OCI-LY1 (cell line): ENCODE measurements at regions not wholly inside any gene's neighbourhood (a gene's known extent, or its start where the extent isn't known, plus 50 kb on each side); places are given as distances from the start of the nearest gene placed in this dataset.

Source experiments
- H2AFZ ChIP-seq: fragments of 200-600 bp; sonication (generic), shearing (Covaris generic); 2 replicates; pipeline ENCODE4 v1.6.0; 2014; ENCODE audit warnings: antibody characterized with exemption, mild to moderate bottlenecking, low read length
- H3F3A ChIP-seq: fragments of 200-600 bp; sonication (generic), shearing (Covaris generic); 2 replicates; pipeline ENCODE4 v1.6.0; 2014; ENCODE audit warnings: mild to moderate bottlenecking, antibody characterized with exemption, low read length, moderate library complexity; ENCODE audit not compliant: insufficient read depth
- H3K27ac ChIP-seq: fragments of 200-600 bp; sonication (generic); 2 replicates; pipeline ENCODE4 v1.5.1; 2014; ENCODE audit warnings: low read length, mixed run types, mild to moderate bottlenecking, low read depth; ENCODE audit not compliant: poor library complexity, severe bottlenecking
- H3K27me3 ChIP-seq: fragments of 200-600 bp; sonication (generic); 2 replicates; pipeline ENCODE4 v1.6.0; 2014; ENCODE audit warnings: antibody characterized with exemption, mild to moderate bottlenecking, low read length, moderate library complexity; ENCODE audit not compliant: insufficient read depth
- H3K36me3 ChIP-seq: fragments of 200-600 bp; sonication (generic); 2 replicates; pipeline ENCODE4 v1.6.1; 2014; ENCODE audit warnings: mild to moderate bottlenecking, antibody characterized with exemption, low read length, moderate library complexity, mixed read lengths; ENCODE audit not compliant: insufficient read depth
- H3K4me1 ChIP-seq: fragments of 200-600 bp; sonication (generic); 2 replicates; pipeline ENCODE4 v1.5.1; 2014; ENCODE audit warnings: mild to moderate bottlenecking, low read length, moderate library complexity; ENCODE audit not compliant: insufficient read depth, severe bottlenecking
- H3K4me2 ChIP-seq: fragments of 200-600 bp; sonication (generic), shearing (Covaris generic); 2 replicates; pipeline ENCODE4 v1.6.1; 2014; ENCODE audit warnings: low read length
- H3K4me3 ChIP-seq: fragments of 200-600 bp; sonication (generic); 2 replicates; pipeline ENCODE4 v1.5.1; 2014; ENCODE audit warnings: low read length, low read depth, mild to moderate bottlenecking, mixed read lengths; ENCODE audit not compliant: poor library complexity, severe bottlenecking
- H3K79me2 ChIP-seq: fragments of 200-600 bp; shearing (Covaris generic); 2 replicates; pipeline ENCODE4 v1.6.1; 2016; ENCODE audit warnings: mixed run types, low read length, mixed read lengths; ENCODE audit not compliant: insufficient read depth
- H3K9ac ChIP-seq: fragments of 200-600 bp; sonication (generic), shearing (Covaris generic); 2 replicates; pipeline ENCODE4 v1.6.1; 2014; ENCODE audit warnings: mild to moderate bottlenecking, low read length, mixed read lengths
- H3K9me2 ChIP-seq: fragments of 200-600 bp; sonication (generic), shearing (Covaris generic); 2 replicates; pipeline ENCODE4 v1.6.1; 2014; ENCODE audit warnings: low read depth, mild to moderate bottlenecking, low read length, mixed read lengths
- H3K9me3 ChIP-seq: fragments of 200-600 bp; shearing (Covaris generic); 2 replicates; pipeline ENCODE4 v1.6.1; 2014; ENCODE audit warnings: low read length, mixed read lengths
- H4K20me1 ChIP-seq: fragments of 200-600 bp; sonication (generic), shearing (Covaris generic); 2 replicates; pipeline ENCODE4 v1.6.0; 2016; ENCODE audit warnings: mild to moderate bottlenecking, low read length; ENCODE audit not compliant: insufficient read depth
- EZH2 ChIP-seq: fragments of 200-600 bp; sonication (generic), shearing (Covaris generic); IDR thresholded peaks from 2 replicates; pipeline ENCODE4 v1.8.0; 2017; ENCODE audit warnings: borderline replicate concordance, mixed run types, mild to moderate bottlenecking, antibody characterized with exemption, low read length, moderate library complexity, mixed read lengths
- TF ChIP-seq, protein P1 (sequence below): fragments of 200-600 bp; sonication (generic), shearing (Covaris generic); IDR thresholded peaks from 2 replicates; pipeline ENCODE4 v1.5.1; 2017; ENCODE audit warnings: mild to moderate bottlenecking, antibody characterized with exemption, low read length, moderate library complexity, mixed read lengths

DNA sequence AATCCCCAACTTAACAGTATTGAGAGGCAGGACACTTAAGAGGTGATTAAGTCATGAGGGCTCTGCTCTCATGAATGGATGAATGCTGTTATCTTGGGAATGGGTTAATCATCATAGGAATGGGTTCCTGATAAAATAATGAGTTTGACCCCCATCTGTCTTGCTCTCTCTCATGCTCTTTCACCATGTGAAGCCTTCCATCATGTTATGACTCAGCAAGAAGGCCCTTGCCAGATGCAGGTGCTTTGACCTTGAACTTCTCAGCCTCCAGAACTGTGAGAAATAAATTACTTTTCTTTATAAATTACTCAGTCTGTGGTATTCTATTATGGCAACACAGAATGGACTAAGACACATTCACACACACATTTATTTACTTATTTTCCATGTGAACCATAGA lies 89.0 kb upstream of the PPM1H start:
- H3K9ac ChIP-seq, result no peak overlapping the region
- no peak overlapping the region for H2AFZ ChIP-seq
- H4K20me1 ChIP-seq, result no peaks in the 10 kb centered on the region
- no peaks in the 10 kb centered on the region for H3K27me3 ChIP-seq
- no peak overlapping the region for H3K27ac ChIP-seq
- no peaks in the 10 kb centered on the region for H3F3A ChIP-seq
- H3K79me2 ChIP-seq, result no peaks in the 10 kb centered on the region
- no peaks in the 10 kb centered on the region for H3K36me3 ChIP-seq
- H3K4me3 ChIP-seq, result no peak overlapping the region
- TF ChIP-seq, protein P1, sequence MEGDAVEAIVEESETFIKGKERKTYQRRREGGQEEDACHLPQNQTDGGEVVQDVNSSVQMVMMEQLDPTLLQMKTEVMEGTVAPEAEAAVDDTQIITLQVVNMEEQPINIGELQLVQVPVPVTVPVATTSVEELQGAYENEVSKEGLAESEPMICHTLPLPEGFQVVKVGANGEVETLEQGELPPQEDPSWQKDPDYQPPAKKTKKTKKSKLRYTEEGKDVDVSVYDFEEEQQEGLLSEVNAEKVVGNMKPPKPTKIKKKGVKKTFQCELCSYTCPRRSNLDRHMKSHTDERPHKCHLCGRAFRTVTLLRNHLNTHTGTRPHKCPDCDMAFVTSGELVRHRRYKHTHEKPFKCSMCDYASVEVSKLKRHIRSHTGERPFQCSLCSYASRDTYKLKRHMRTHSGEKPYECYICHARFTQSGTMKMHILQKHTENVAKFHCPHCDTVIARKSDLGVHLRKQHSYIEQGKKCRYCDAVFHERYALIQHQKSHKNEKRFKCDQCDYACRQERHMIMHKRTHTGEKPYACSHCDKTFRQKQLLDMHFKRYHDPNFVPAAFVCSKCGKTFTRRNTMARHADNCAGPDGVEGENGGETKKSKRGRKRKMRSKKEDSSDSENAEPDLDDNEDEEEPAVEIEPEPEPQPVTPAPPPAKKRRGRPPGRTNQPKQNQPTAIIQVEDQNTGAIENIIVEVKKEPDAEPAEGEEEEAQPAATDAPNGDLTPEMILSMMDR, result no peak
- no peak for TF ChIP-seq EZH2
- no peaks in the 10 kb centered on the region for H3K4me1 ChIP-seq
- no peaks in the 10 kb centered on the region for H3K9me2 ChIP-seq
- H3K9me3 ChIP-seq, result no peaks in the 10 kb centered on the region
- no peak overlapping the region for H3K4me2 ChIP-seq

DNA sequence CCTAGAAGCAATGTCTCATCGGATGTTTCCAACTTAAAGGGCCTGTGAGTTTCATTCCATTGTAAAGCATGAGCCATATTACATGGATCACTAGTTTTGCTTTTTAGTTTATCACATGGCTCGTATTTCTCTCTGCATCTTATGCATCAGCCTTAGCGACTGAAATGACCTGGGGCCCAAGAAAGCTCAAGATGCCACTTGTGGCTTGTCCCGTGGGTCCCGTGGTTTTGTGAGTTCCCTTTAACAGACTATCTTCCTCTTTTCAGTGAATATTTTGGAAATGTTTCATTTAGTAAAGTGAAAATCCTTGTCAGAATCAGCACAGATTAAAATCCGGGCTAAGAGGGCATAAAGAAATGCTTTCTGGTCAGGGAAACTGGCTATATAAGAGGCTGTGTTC lies 86.2 kb upstream of the PPM1H start:
- H3K9me2 ChIP-seq, result no peaks in the 10 kb centered on the region
- no peak overlapping the region for H2AFZ ChIP-seq
- H3K9ac ChIP-seq, result no peak overlapping the region
- H3F3A ChIP-seq, result no peaks in the 10 kb centered on the region
- no peaks in the 10 kb centered on the region for H3K36me3 ChIP-seq
- no peak for TF ChIP-seq EZH2
- TF ChIP-seq, protein P1, result no peak
- H3K4me1 ChIP-seq, result no peaks in the 10 kb centered on the region
- H3K4me3 ChIP-seq, result no peak overlapping the region
- no peak overlapping the region for H3K4me2 ChIP-seq
- no peaks in the 10 kb centered on the region for H4K20me1 ChIP-seq
- no peak overlapping the region for H3K27ac ChIP-seq
- no peaks in the 10 kb centered on the region for H3K27me3 ChIP-seq
- no peaks in the 10 kb centered on the region for H3K79me2 ChIP-seq
- no peaks in the 10 kb centered on the region for H3K9me3 ChIP-seq

DNA sequence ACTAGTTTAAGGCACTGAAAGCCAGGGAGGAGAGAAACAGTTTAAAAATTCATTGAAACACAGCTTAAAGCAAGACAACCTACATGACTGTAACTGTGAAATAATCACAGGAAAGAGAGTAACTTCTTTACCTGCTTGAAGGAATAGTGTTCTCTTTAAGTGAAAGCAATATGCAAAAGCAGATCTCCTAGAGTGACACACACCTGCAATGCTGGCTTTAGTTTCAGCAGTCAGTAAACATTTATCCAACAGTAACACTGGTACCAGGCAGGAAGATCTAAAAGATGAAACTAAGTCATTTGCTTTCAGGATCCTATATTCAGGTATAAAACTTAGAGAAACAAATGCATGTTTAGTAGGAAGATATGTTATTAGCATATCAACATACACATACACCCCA lies 85.3 kb upstream of the PPM1H start:
- Histone ChIP-seq H4K20me1 (no peaks in the 10 kb centered on the region), H3K9me3 (no peaks in the 10 kb centered on the region), H3K36me3 (no peaks in the 10 kb centered on the region), H3K4me2 (no peak overlapping the region), H3K4me1 (no peaks in the 10 kb centered on the region), H3K9ac (no peak overlapping the region), H3F3A (no peaks in the 10 kb centered on the region), H3K9me2 (no peaks in the 10 kb centered on the region), H3K27me3 (no peaks in the 10 kb centered on the region), H3K4me3 (no peak overlapping the region), H3K79me2 (no peaks in the 10 kb centered on the region), H3K27ac (no peak overlapping the region), H2AFZ (no peak overlapping the region)
- no peak for TF ChIP-seq EZH2
- TF ChIP-seq, protein P1, result no peak
